Stomach (tissue), 8 donors: ENCODE measurements at regions not wholly inside any gene's neighbourhood (a gene's known extent, or its start where the extent isn't known, plus 50 kb on each side); places are given as distances from the start of the nearest gene placed in this dataset.

Experiments used
- DNase-seq, 2 donors: peaks; one replicate each; pipeline versions ENCODE4 v3.0.0 to v3.0.0-alpha.2; 2013 to 2019
- H3K27ac ChIP-seq, 5 donors: fragments of 200-600 bp in 4 of 5; sonication (generic) in 4 of 5; one replicate each; pipeline ENCODE4 v1.5.1; 2013 to 2019; ENCODE audit warnings: mild to moderate bottlenecking in 1 of 5, moderate library complexity in 1 of 5
- H3K27me3 ChIP-seq, 3 donors: fragments of 200-600 bp; sonication (generic); one replicate each; pipeline ENCODE4 v1.5.1; 2017 to 2019; ENCODE audit warnings: mixed run types in 1 of 3
- H3K36me3 ChIP-seq, 4 donors: fragments of 200-600 bp; sonication (generic); 1 replicate in 3 of 4; 2 replicates in 1 of 4; pipeline ENCODE4 v1.5.1; 2016 to 2019
- H3K4me1 ChIP-seq, 4 donors: fragments of 200-600 bp; sonication (generic); one replicate each; pipeline ENCODE4 v1.5.1; 2016 to 2019
- H3K4me3 ChIP-seq, 4 donors: fragments of 200-600 bp; sonication (generic) in 3 of 4; one replicate each; pipeline ENCODE4 v1.5.1; 2016 to 2019; ENCODE audit warnings: mild to moderate bottlenecking in 1 of 4
- H3K9me3 ChIP-seq, 4 donors: fragments of 200-600 bp; sonication (generic); one replicate each; pipeline ENCODE4 v1.5.1; 2016 to 2019
- EP300 ChIP-seq: sonication (generic); formaldehyde crosslinking; IDR thresholded peaks from one replicate; pipeline ENCODE4 v1.6.1; 2017; ENCODE audit warnings: antibody characterized with exemption
- POLR2A ChIP-seq, 4 donors: fragments of 450-650 bp; IDR thresholded peaks; one replicate each; pipeline ENCODE4 v1.6.1; 2016; ENCODE audit warnings: antibody characterized with exemption in 4 of 4, control low read depth in 2 of 4, mild to moderate bottlenecking in 1 of 4, moderate library complexity in 1 of 4
- POLR2AphosphoS5 ChIP-seq, 3 donors: sonication (generic); formaldehyde crosslinking; IDR thresholded peaks; one replicate each; pipeline ENCODE4 v1.6.1; 2016; ENCODE audit warnings: antibody characterized with exemption in 3 of 3
- WGBS, 5 donors: extraction: QIAGEN DNeasy Blood & Tissue Kit in 3 of 5; methylation state at CpG; one replicate each; pipeline versions ENCODE4 v1.1.5 to v1.1.7; 2013 to 2018; 5-methylcytosine and 5-hydroxymethylcytosine counted together
- intact Hi-C: fragments of 100-400 bp; cut with DNase I; formaldehyde crosslinking; loops from one replicate; pipeline ENCODE4 v1.15.1; 2023; ENCODE audit warnings: low total_unique reads
- TF ChIP-seq, protein P1 (sequence below), 7 experiments: fragments of 450-650 bp in 4 of 7; fragments of 200-600 bp in 3 of 7; sonication (generic) in 3 of 7; IDR thresholded peaks; one replicate each; pipeline ENCODE4 v1.5.1; 2016 to 2019; ENCODE audit warnings: antibody characterized with exemption in 7 of 7, control low read depth in 2 of 7, mild to moderate bottlenecking in 1 of 7
- donor health status: healthy with polysubstance abuse.
- donor health status: Bipolar disorder and iron deficiency.
- donor health status: healthy.

DNA sequence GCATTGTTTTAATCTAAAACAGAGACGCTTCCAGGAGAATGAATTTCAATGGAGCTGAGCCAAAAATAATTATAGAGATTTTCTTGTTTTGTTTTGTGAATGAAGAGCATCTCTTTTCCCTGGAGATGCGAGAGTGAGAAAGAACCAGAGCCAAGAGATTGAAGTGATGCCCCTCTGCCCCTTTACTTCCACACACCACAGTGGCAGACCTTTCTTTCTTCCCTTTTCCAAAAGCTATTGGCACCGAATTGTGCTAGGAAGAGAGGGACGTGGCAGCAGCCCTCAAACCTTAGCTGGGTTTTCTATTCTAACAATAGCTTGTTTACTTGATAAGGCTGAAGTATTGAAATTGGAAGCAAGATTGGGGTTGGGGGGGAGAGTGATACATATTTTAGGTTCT lies 133.0 kb upstream of the TMEM161B start:
- no peaks in the 10 kb centered on the region for H3K9me3 ChIP-seq
- H3K27me3 ChIP-seq, result no peaks in the 10 kb centered on the region
- WGBS, 5 donors, result 58 to 66% (median 63%) methylated on average over 4 of the region's 4 CpGs
- H3K36me3 ChIP-seq, result no peaks in the 10 kb centered on the region
- DNase-seq, result no peak
- intact Hi-C loops, result no loop called here
- no peak overlapping the region for H3K4me3 ChIP-seq
- H3K4me1 ChIP-seq, result no peaks in the 10 kb centered on the region
- TF ChIP-seq POLR2AphosphoS5 (IDR thresholded peaks at IDR 0.05) (no peak), EP300 (no peak), POLR2A (IDR thresholded peaks at IDR 0.05) (no peak)
- TF ChIP-seq, protein P1, sequence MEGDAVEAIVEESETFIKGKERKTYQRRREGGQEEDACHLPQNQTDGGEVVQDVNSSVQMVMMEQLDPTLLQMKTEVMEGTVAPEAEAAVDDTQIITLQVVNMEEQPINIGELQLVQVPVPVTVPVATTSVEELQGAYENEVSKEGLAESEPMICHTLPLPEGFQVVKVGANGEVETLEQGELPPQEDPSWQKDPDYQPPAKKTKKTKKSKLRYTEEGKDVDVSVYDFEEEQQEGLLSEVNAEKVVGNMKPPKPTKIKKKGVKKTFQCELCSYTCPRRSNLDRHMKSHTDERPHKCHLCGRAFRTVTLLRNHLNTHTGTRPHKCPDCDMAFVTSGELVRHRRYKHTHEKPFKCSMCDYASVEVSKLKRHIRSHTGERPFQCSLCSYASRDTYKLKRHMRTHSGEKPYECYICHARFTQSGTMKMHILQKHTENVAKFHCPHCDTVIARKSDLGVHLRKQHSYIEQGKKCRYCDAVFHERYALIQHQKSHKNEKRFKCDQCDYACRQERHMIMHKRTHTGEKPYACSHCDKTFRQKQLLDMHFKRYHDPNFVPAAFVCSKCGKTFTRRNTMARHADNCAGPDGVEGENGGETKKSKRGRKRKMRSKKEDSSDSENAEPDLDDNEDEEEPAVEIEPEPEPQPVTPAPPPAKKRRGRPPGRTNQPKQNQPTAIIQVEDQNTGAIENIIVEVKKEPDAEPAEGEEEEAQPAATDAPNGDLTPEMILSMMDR (IDR thresholded peaks at IDR 0.05), result no peak
- no peak overlapping the region for H3K27ac ChIP-seq

DNA sequence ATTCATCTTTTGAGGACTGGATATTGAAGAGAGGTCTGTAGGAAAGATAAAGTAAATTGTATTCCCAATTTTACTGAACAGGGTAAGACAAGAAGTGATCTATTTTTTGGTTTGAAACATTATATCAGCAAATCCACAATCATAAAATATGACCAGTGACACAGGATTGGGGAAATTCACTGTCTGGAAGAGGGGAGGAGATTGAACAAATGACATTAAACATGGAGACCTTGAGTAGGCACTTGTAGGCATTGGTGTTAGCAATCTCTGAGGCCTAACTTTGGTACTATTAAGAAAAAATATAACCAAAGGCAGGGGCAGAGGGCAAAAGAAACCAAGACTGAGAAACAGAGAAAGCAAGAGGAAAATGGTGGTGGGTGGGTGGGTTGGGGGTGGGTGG lies 132.6 kb upstream of the TMEM161B start:
- Histone ChIP-seq H3K4me1 (no peaks in the 10 kb centered on the region), H3K27me3 (no peaks in the 10 kb centered on the region), H3K27ac (no peak overlapping the region), H3K36me3 (no peaks in the 10 kb centered on the region), H3K9me3 (no peaks in the 10 kb centered on the region), H3K4me3 (no peak overlapping the region)
- TF ChIP-seq EP300 (no peak), POLR2A (IDR thresholded peaks at IDR 0.05) (no peak), POLR2AphosphoS5 (IDR thresholded peaks at IDR 0.05) (no peak)
- TF ChIP-seq, protein P1 (IDR thresholded peaks at IDR 0.05), result no peak
- no peak for DNase-seq
- intact Hi-C loops, result no loop called here

DNA sequence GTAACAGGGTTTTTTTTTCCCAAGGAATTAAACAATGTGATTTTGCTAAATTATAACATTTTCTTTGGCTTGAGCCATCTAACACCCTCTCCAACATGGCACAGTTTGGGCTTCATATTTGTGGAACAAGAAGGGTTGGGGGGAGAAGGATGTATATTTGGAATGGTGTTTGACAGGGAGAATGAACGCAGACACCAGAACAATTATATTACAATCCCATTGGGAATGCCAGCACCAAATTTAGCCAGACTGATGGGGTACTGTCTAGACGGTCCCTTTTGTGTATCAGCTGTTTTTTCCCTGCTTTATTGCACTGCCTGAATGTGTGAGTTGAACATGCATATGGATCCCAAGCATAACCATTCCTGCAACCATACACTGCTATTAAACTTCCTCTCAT lies 130.9 kb upstream of the TMEM161B start:
- Histone ChIP-seq H3K4me3 (no peak overlapping the region), H3K9me3 (no peaks in the 10 kb centered on the region), H3K36me3 (no peaks in the 10 kb centered on the region), H3K27ac (no peak overlapping the region), H3K27me3 (no peaks in the 10 kb centered on the region), H3K4me1 (no peaks in the 10 kb centered on the region)
- 65 to 84% (median 69%) methylated on average over 2 of the region's 2 CpGs for WGBS, 5 donors
- TF ChIP-seq, protein P1 (IDR thresholded peaks at IDR 0.05), result no peak
- TF ChIP-seq POLR2AphosphoS5 (IDR thresholded peaks at IDR 0.05) (no peak), POLR2A (IDR thresholded peaks at IDR 0.05) (no peak), EP300 (no peak)
- DNase-seq, result no peak
- intact Hi-C loops, result no loop called here

DNA sequence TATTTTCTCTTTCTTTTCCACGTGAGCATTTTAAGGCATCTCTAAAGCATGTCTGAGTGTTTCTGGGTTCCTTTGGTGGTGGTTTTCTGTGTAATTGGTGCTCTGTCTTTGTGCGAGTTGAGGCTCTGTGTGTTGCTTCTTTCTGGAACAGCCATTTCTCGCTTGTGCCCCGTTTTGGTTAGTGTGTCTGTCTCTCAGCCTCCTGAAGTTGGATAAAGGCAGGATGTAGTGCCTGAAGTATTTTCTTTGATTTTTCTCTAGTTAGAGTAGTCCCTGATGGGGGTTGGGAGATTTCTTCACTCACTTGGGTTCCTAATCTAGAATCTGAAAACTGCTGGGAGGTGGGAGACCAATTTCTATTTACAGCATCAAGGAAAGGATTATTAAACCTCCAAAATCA lies 129.7 kb upstream of the TMEM161B start:
- no peak overlapping the region for H3K4me3 ChIP-seq
- 53 to 64% (median 60%) methylated on average over 4 of the region's 4 CpGs for WGBS, 5 donors
- intact Hi-C loops, result no loop called here
- no peak for TF ChIP-seq EP300
- TF ChIP-seq, protein P1 (IDR thresholded peaks at IDR 0.05), result no peak
- H3K9me3 ChIP-seq, result no peaks in the 10 kb centered on the region
- no peaks in the 10 kb centered on the region for H3K27me3 ChIP-seq
- no peak overlapping the region for H3K27ac ChIP-seq
- no peak for DNase-seq
- no peaks in the 10 kb centered on the region for H3K36me3 ChIP-seq
- H3K4me1 ChIP-seq, result no peaks in the 10 kb centered on the region
